ENCODE measurements at regions not wholly inside any gene's neighbourhood (a gene's known extent, or its start where the extent isn't known, plus 50 kb on each side); places are given as distances from the start of the nearest gene placed in this dataset.
"Not testable (repeated sequence)": the region's sequence is repeated elsewhere in the genome, so short reads cannot be mapped to it uniquely, and the experiment has no call there.

- H3K9me3 ChIP-seq (replicated peaks); H3K4me1 ChIP-seq; H3K27ac ChIP-seq; H3K4me3 ChIP-seq; H3K27me3 ChIP-seq; H3K36me3 ChIP-seq; DNase-seq: not testable (repeated sequence)
Measured at GRCh38 chr2:90179591-90179990, 1488.1 kb downstream of the RPIA start.

- DNase-seq: peak in 1 of 2 experiments; percentile 61
- H3K36me3 ChIP-seq: no peaks in the 10 kb centered on the region
- H3K27me3 ChIP-seq: no peaks in the 10 kb centered on the region
- no peaks in the 10 kb centered on the region for H3K9me3 ChIP-seq (replicated peaks)
- no peak overlapping the region for H3K4me3 ChIP-seq
- H3K27ac ChIP-seq: no peak overlapping the region
- H3K4me1 ChIP-seq: no peaks in the 10 kb centered on the region
Measured at GRCh38 chr2:90207454-90208058, 1516.1 kb downstream of the RPIA start.

- Histone ChIP-seq H3K9me3 (replicated peaks) (no peaks in the 10 kb centered on the region), H3K36me3 (no peaks in the 10 kb centered on the region), H3K27ac (no peak overlapping the region), H3K27me3 (no peaks in the 10 kb centered on the region), H3K4me1 (no peaks in the 10 kb centered on the region), H3K4me3 (no peak overlapping the region)
- DNase-seq: no peak
Measured at GRCh38 chr2:90209009-90209408, 1517.5 kb downstream of the RPIA start.

- no peak for DNase-seq
- Histone ChIP-seq H3K4me3 (no peak overlapping the region), H3K36me3 (no peaks in the 10 kb centered on the region)
Measured at GRCh38 chr2:90209806-90210205, 1518.3 kb downstream of the RPIA start.

GRCh38 chr2:90215880-90216279 is 1524.4 kb downstream of the RPIA start:
- H3K4me1 ChIP-seq; H3K36me3 ChIP-seq; H3K27me3 ChIP-seq; H3K9me3 ChIP-seq (replicated peaks); H3K27ac ChIP-seq; H3K4me3 ChIP-seq: not testable (repeated sequence)
- DNase-seq: peak in 1 of 2 experiments; percentile 5

More at GRCh38 chr2:90209806-90210205, 1518.3 kb downstream of the RPIA start:
- Histone ChIP-seq H3K4me1 (no peaks in the 10 kb centered on the region), H3K27me3 (no peaks in the 10 kb centered on the region), H3K9me3 (replicated peaks) (no peaks in the 10 kb centered on the region), H3K27ac (no peak overlapping the region)

GRCh38 chr2:90216801-90217200 is 1525.3 kb downstream of the RPIA start:
- H3K27me3 ChIP-seq: not testable (repeated sequence)

GRCh38 chr2:90218534-90218933 is 1527.1 kb downstream of the RPIA start:
- not testable (repeated sequence) for H3K36me3 ChIP-seq; H3K9me3 ChIP-seq (replicated peaks); H3K27me3 ChIP-seq; H3K27ac ChIP-seq; DNase-seq; H3K4me3 ChIP-seq; H3K4me1 ChIP-seq

More at GRCh38 chr2:90216801-90217200, 1525.3 kb downstream of the RPIA start:
- not testable (repeated sequence) for H3K9me3 ChIP-seq (replicated peaks); H3K4me1 ChIP-seq; H3K36me3 ChIP-seq; DNase-seq; H3K4me3 ChIP-seq; H3K27ac ChIP-seq

GRCh38 chr2:90220623-90221299 is 1529.3 kb downstream of the RPIA start:
- not testable (repeated sequence) for H3K27me3 ChIP-seq; H3K9me3 ChIP-seq (replicated peaks); H3K36me3 ChIP-seq; H3K4me1 ChIP-seq; H3K27ac ChIP-seq; DNase-seq; H3K4me3 ChIP-seq

- H3K36me3 ChIP-seq: no peaks in the 10 kb centered on the region
Measured at GRCh38 chr2:90221300-90221651, 1529.8 kb downstream of the RPIA start.

GRCh38 chr2:90224767-90225166 is 1533.3 kb downstream of the RPIA start:
- not testable (repeated sequence) for H3K27me3 ChIP-seq; H3K9me3 ChIP-seq (replicated peaks); H3K27ac ChIP-seq; H3K4me1 ChIP-seq; H3K36me3 ChIP-seq; H3K4me3 ChIP-seq; DNase-seq

More at GRCh38 chr2:90221300-90221651, 1529.8 kb downstream of the RPIA start:
- DNase-seq: no peak
- Histone ChIP-seq H3K27ac (no peak overlapping the region), H3K9me3 (replicated peaks) (no peaks in the 10 kb centered on the region), H3K27me3 (no peaks in the 10 kb centered on the region), H3K4me3 (no peak overlapping the region), H3K4me1 (no peaks in the 10 kb centered on the region)

GRCh38 chr2:90226465-90227072 is 1535.1 kb downstream of the RPIA start:
- H3K36me3 ChIP-seq; H3K27me3 ChIP-seq; H3K9me3 ChIP-seq (replicated peaks); H3K4me1 ChIP-seq; H3K4me3 ChIP-seq; H3K27ac ChIP-seq: not testable (repeated sequence)
- peak; percentile 56 to 80 for DNase-seq

- H3K36me3 ChIP-seq; H3K9me3 ChIP-seq (replicated peaks); H3K27ac ChIP-seq; H3K27me3 ChIP-seq; H3K4me3 ChIP-seq; H3K4me1 ChIP-seq; DNase-seq: not testable (repeated sequence)
Measured at GRCh38 chr2:90231199-90231598, 1539.7 kb downstream of the RPIA start.

- not testable (repeated sequence) for H3K27me3 ChIP-seq, H3K27ac ChIP-seq
Measured at GRCh38 chr2:90235452-90235851, 1544.0 kb downstream of the RPIA start.

GRCh38 chr2:90237923-90238361 is 1546.5 kb downstream of the RPIA start:
- H3K4me3 ChIP-seq; H3K27ac ChIP-seq; H3K27me3 ChIP-seq; H3K36me3 ChIP-seq; H3K4me1 ChIP-seq; H3K9me3 ChIP-seq (replicated peaks): not testable (repeated sequence)
- peak in 1 of 2 experiments; percentile 8 for DNase-seq

More at GRCh38 chr2:90235452-90235851, 1544.0 kb downstream of the RPIA start:
- DNase-seq; H3K36me3 ChIP-seq; H3K4me1 ChIP-seq; H3K9me3 ChIP-seq (replicated peaks); H3K4me3 ChIP-seq: not testable (repeated sequence)

- H3K27ac ChIP-seq; H3K4me1 ChIP-seq; H3K4me3 ChIP-seq; H3K36me3 ChIP-seq; H3K9me3 ChIP-seq (replicated peaks); H3K27me3 ChIP-seq; DNase-seq: not testable (repeated sequence)
Measured at GRCh38 chr2:90238505-90239230, 1547.2 kb downstream of the RPIA start.

Data from SJCRH30 (cell line).